Trophoblast cell (in vitro differentiated cells and primary cell): ENCODE measurements at regions not wholly inside any gene's neighbourhood (a gene's known extent, or its start where the extent isn't known, plus 50 kb on each side); places are given as distances from the start of the nearest gene placed in this dataset.

Source experiments
- DNase-seq, 2 donors: peaks; one replicate each; pipeline ENCODE4 v3.0.0-alpha.2; 2016
- H2AFZ ChIP-seq: 2 replicates; pipeline ENCODE4 v1.6.1; 2013; ENCODE audit warnings: low read length, moderate library complexity, mild to moderate bottlenecking; ENCODE audit not compliant: insufficient read depth, poor library complexity
- H2AK5ac ChIP-seq: 2 replicates; pipeline ENCODE4 v1.6.1; 2013; ENCODE audit warnings: mild to moderate bottlenecking, low read length
- H2BK120ac ChIP-seq: 2 replicates; pipeline ENCODE4 v1.6.1; 2013; ENCODE audit warnings: low read length, mild to moderate bottlenecking, moderate library complexity; ENCODE audit not compliant: insufficient read depth, poor library complexity
- H2BK12ac ChIP-seq: 2 replicates; pipeline ENCODE4 v1.6.1; 2013; ENCODE audit warnings: mild to moderate bottlenecking, low read length, moderate library complexity
- H2BK5ac ChIP-seq: 2 replicates; pipeline ENCODE4 v1.6.1; 2013; ENCODE audit warnings: low read length, low read depth, moderate library complexity, mild to moderate bottlenecking; ENCODE audit not compliant: poor library complexity
- H3K14ac ChIP-seq: 2 replicates; pipeline ENCODE4 v1.6.1; 2013; ENCODE audit warnings: mild to moderate bottlenecking, low read length
- H3K18ac ChIP-seq: 2 replicates; pipeline ENCODE4 v1.6.1; 2013; ENCODE audit warnings: mild to moderate bottlenecking, low read length
- H3K23ac ChIP-seq: 2 replicates; pipeline ENCODE4 v1.6.1; 2013; ENCODE audit warnings: low read length
- H3K27ac ChIP-seq: 2 replicates; pipeline ENCODE4 v1.5.1; 2013; ENCODE audit warnings: low read depth, mild to moderate bottlenecking, inconsistent platforms, low read length, moderate library complexity
- H3K27me3 ChIP-seq: 2 replicates; pipeline ENCODE4 v1.6.1; 2013; ENCODE audit warnings: inconsistent platforms, mild to moderate bottlenecking, low read length, moderate library complexity; ENCODE audit not compliant: insufficient read depth
- H3K36me3 ChIP-seq, 2 experiments: 1 replicate in 1 of 2; 2 replicates in 1 of 2; pipeline ENCODE4 v1.6.1; 2013; ENCODE audit warnings: low read length in 2 of 2, mild to moderate bottlenecking in 2 of 2, moderate library complexity in 1 of 2; ENCODE audit not compliant: insufficient read depth in 2 of 2, control insufficient read depth in 1 of 2
- H3K4ac ChIP-seq: 2 replicates; pipeline ENCODE4 v1.6.1; 2013; ENCODE audit warnings: low read depth, mild to moderate bottlenecking, low read length, moderate library complexity
- H3K4me1 ChIP-seq, 2 experiments: 1 replicate in 1 of 2; 2 replicates in 1 of 2; pipeline ENCODE4 v1.6.1; 2013; ENCODE audit warnings: low read length in 2 of 2, mild to moderate bottlenecking in 2 of 2, moderate library complexity in 1 of 2; ENCODE audit not compliant: insufficient read depth in 2 of 2, control insufficient read depth in 1 of 2
- H3K4me2 ChIP-seq: 2 replicates; pipeline ENCODE4 v1.6.1; 2013; ENCODE audit warnings: inconsistent platforms, mild to moderate bottlenecking, low read length, moderate library complexity
- H3K4me3 ChIP-seq: 2 replicates; pipeline ENCODE4 v1.5.1; 2013; ENCODE audit warnings: mild to moderate bottlenecking, low read depth, low read length, inconsistent platforms
- H3K79me1 ChIP-seq: one replicate; pipeline ENCODE4 v1.6.1; 2013; ENCODE audit warnings: low read length
- H3K79me2 ChIP-seq: 2 replicates; pipeline ENCODE4 v1.6.1; 2013; ENCODE audit warnings: low read length, mild to moderate bottlenecking; ENCODE audit not compliant: control insufficient read depth, insufficient read depth, poor library complexity
- H3K9ac ChIP-seq: 2 replicates; pipeline ENCODE4 v1.6.1; 2013; ENCODE audit warnings: mild to moderate bottlenecking, low read length
- H3K9me3 ChIP-seq: 2 replicates; pipeline ENCODE4 v1.6.1; 2013; ENCODE audit warnings: low read depth, mild to moderate bottlenecking, control low read depth, inconsistent platforms, low read length; ENCODE audit not compliant: insufficient read depth
- H4K12ac ChIP-seq: 2 replicates; pipeline ENCODE4 v1.6.1; 2013; ENCODE audit warnings: low read depth, mild to moderate bottlenecking, low read length, moderate library complexity
- H4K8ac ChIP-seq: 2 replicates; pipeline ENCODE4 v1.6.1; 2013; ENCODE audit warnings: low read depth, mild to moderate bottlenecking, low read length, moderate library complexity
- H4K91ac ChIP-seq: one replicate; pipeline ENCODE4 v1.6.1; 2013; ENCODE audit warnings: low read depth, mild to moderate bottlenecking, low read length, moderate library complexity
- WGBS: extraction: QIAGEN DNeasy Blood & Tissue Kit; methylation state at CpG from one replicate; pipeline ENCODE4 v1.1.7; 2013; ENCODE audit warnings: missing lambda C conversion rate; ENCODE audit not compliant: insufficient read length, insufficient coverage; ENCODE audit errors: extremely low coverage; 5-methylcytosine and 5-hydroxymethylcytosine counted together

GRCh38 chr4:162938738-162939485 is 227.8 kb downstream of the NAF1 start:
- H3K27me3 ChIP-seq: no peaks in the 10 kb centered on the region
- H3K79me2 ChIP-seq: no peaks in the 10 kb centered on the region
- no peaks in the 10 kb centered on the region for H3K9me3 ChIP-seq
- no peak overlapping the region for H3K9ac ChIP-seq
- no peak overlapping the region for H3K4ac ChIP-seq
- no peak overlapping the region for H3K23ac ChIP-seq
- no peaks in the 10 kb centered on the region for H3K4me1 ChIP-seq
- H2BK12ac ChIP-seq: no peak overlapping the region
- H3K14ac ChIP-seq: no peak overlapping the region
- no peak overlapping the region for H4K91ac ChIP-seq
- no peak overlapping the region for H4K8ac ChIP-seq
- H3K4me3 ChIP-seq: no peak overlapping the region
- H3K36me3 ChIP-seq: no peaks in the 10 kb centered on the region
- no peak overlapping the region for H2BK120ac ChIP-seq
- H3K4me2 ChIP-seq: no peak overlapping the region
- H4K12ac ChIP-seq: no peak overlapping the region
- H3K18ac ChIP-seq: no peak overlapping the region
- no peak for DNase-seq
- no peaks in the 10 kb centered on the region for H3K79me1 ChIP-seq
- H2BK5ac ChIP-seq: no peak overlapping the region
- WGBS: no CpG with 5 or more reads among the region's 1 CpG
- H2AK5ac ChIP-seq: no peak overlapping the region
- H2AFZ ChIP-seq: no peak overlapping the region
- H3K27ac ChIP-seq: no peak overlapping the region

GRCh38 chr4:162935214-162935613 is 231.5 kb downstream of the NAF1 start:
- no peak overlapping the region for H2BK12ac ChIP-seq
- H2AFZ ChIP-seq: no peak overlapping the region
- H4K8ac ChIP-seq: no peak overlapping the region
- no peaks in the 10 kb centered on the region for H3K9me3 ChIP-seq
- H4K91ac ChIP-seq: no peak overlapping the region
- no peak overlapping the region for H3K4ac ChIP-seq
- H3K27me3 ChIP-seq: no peaks in the 10 kb centered on the region
- no peak overlapping the region for H3K4me2 ChIP-seq
- no peaks in the 10 kb centered on the region for H3K36me3 ChIP-seq
- no CpG with 5 or more reads among the region's 6 CpGs for WGBS
- no peak for DNase-seq
- H3K18ac ChIP-seq: no peak overlapping the region
- H3K9ac ChIP-seq: no peak overlapping the region
- H4K12ac ChIP-seq: no peak overlapping the region
- H2BK120ac ChIP-seq: no peak overlapping the region
- no peak overlapping the region for H3K23ac ChIP-seq
- no peak overlapping the region for H2AK5ac ChIP-seq
- H3K79me2 ChIP-seq: no peaks in the 10 kb centered on the region
- H3K14ac ChIP-seq: no peak overlapping the region
- no peak overlapping the region for H3K27ac ChIP-seq
- no peaks in the 10 kb centered on the region for H3K4me1 ChIP-seq
- H2BK5ac ChIP-seq: no peak overlapping the region
- H3K4me3 ChIP-seq: no peak overlapping the region
- no peaks in the 10 kb centered on the region for H3K79me1 ChIP-seq

GRCh38 chr4:162931286-162931685 is 235.4 kb downstream of the NAF1 start:
- H4K12ac ChIP-seq: no peak overlapping the region
- no peaks in the 10 kb centered on the region for H3K36me3 ChIP-seq
- no peak overlapping the region for H3K18ac ChIP-seq
- H2BK5ac ChIP-seq: no peak overlapping the region
- peak in 1 of 2 donors; percentile 56 for DNase-seq
- no peak overlapping the region for H3K4me3 ChIP-seq
- no peaks in the 10 kb centered on the region for H3K4me1 ChIP-seq
- H3K9me3 ChIP-seq: no peaks in the 10 kb centered on the region
- H3K27ac ChIP-seq: no peak overlapping the region
- H2AK5ac ChIP-seq: no peak overlapping the region
- no peaks in the 10 kb centered on the region for H3K79me2 ChIP-seq
- H3K79me1 ChIP-seq: no peaks in the 10 kb centered on the region
- H2BK12ac ChIP-seq: no peak overlapping the region
- no peaks in the 10 kb centered on the region for H3K27me3 ChIP-seq
- no peak overlapping the region for H2BK120ac ChIP-seq
- H3K23ac ChIP-seq: no peak overlapping the region
- H4K8ac ChIP-seq: no peak overlapping the region
- no peak overlapping the region for H3K9ac ChIP-seq
- H3K4ac ChIP-seq: no peak overlapping the region
- whole genome bisulfite sequencing: no CpG with 5 or more reads among the region's 4 CpGs
- H3K4me2 ChIP-seq: no peak overlapping the region
- H4K91ac ChIP-seq: no peak overlapping the region
- no peak overlapping the region for H2AFZ ChIP-seq
- H3K14ac ChIP-seq: no peak overlapping the region

- no peak overlapping the region for H3K27ac ChIP-seq
- H2AK5ac ChIP-seq: no peak overlapping the region
- H3K4ac ChIP-seq: no peak overlapping the region
- H3K4me3 ChIP-seq: no peak overlapping the region
- no peak for DNase-seq
- no peaks in the 10 kb centered on the region for H3K27me3 ChIP-seq
- no peak overlapping the region for H3K9ac ChIP-seq
- H4K91ac ChIP-seq: no peak overlapping the region
- no peaks in the 10 kb centered on the region for H3K79me2 ChIP-seq
- no peaks in the 10 kb centered on the region for H3K79me1 ChIP-seq
- H3K4me1 ChIP-seq: no peaks in the 10 kb centered on the region
- H2AFZ ChIP-seq: no peak overlapping the region
- H2BK5ac ChIP-seq: no peak overlapping the region
- no peak overlapping the region for H4K12ac ChIP-seq
- H3K36me3 ChIP-seq: no peaks in the 10 kb centered on the region
- H3K18ac ChIP-seq: no peak overlapping the region
- no peak overlapping the region for H3K23ac ChIP-seq
- no peak overlapping the region for H3K4me2 ChIP-seq
- no peaks in the 10 kb centered on the region for H3K9me3 ChIP-seq
- H2BK120ac ChIP-seq: no peak overlapping the region
- WGBS: no CpG with 5 or more reads among the region's 9 CpGs
- H4K8ac ChIP-seq: no peak overlapping the region
- no peak overlapping the region for H3K14ac ChIP-seq
- H2BK12ac ChIP-seq: no peak overlapping the region
Observed at GRCh38 chr4:162921178-162921785, 245.4 kb downstream of the NAF1 start.
